GM12878 (cell line): ENCODE measurements at regions not wholly inside any gene's neighbourhood (a gene's known extent, or its start where the extent isn't known, plus 50 kb on each side); places are given as distances from the start of the nearest gene placed in this dataset.

Experiments used
- ATAC-seq: fragments of 200-7000 bp; cut with Tn5 transposase; 3 replicates; pipeline ENCODE4 v1.9.1; 2020; ENCODE audit warnings: mild to moderate bottlenecking, moderate library complexity
- BruUV-seq: library from RNA; stranded (reverse); fragments of 400-500 nt; replicated peaks from 2 replicates; lab custom pipeline; 2021; lab: Mats Ljungman, UMichigan
- CTCF ChIA-PET: fragments of 300-600 bp; sonication (Branson Sonifier 250); formaldehyde crosslinking; extraction: SDS; loops from one replicate; lab custom pipeline; 2021; ENCODE audit warnings: inconsistent platforms; lab: Yijun Ruan, JAX
- POLR2A ChIA-PET: fragments of 350-600 bp; formaldehyde crosslinking; extraction: SDS; loops from one replicate; lab custom pipeline; 2021; ENCODE audit warnings: inconsistent platforms; lab: Charles Lee
- RAD21 ChIA-PET: fragments of 300-600 bp; sonication (Branson Sonifier 250); formaldehyde crosslinking; loops from one replicate; lab custom pipeline; 2023; ENCODE audit warnings: antibody characterized with exemption; ENCODE audit not compliant: unreplicated experiment; lab: Charles Lee
- SMC1A ChIA-PET: fragments of 300-600 bp; sonication (Branson Sonifier 250); formaldehyde crosslinking; loops from one replicate; lab custom pipeline; 2023; ENCODE audit not compliant: unreplicated experiment, uncharacterized antibody; lab: Charles Lee
- DNase-seq: peaks from one replicate; pipeline ENCODE4 v3.0.0-alpha.2; 2011; ENCODE audit warnings: low read depth, low spot score
- FAIRE-seq: peaks from 3 replicates; lab custom pipeline; 2011; peaks lifted over from hg19 to GRCh38; lab: Jason Lieb, UNC
- H2AFZ ChIP-seq: 2 replicates; pipeline ENCODE4 v1.6.0; 2011; ENCODE audit warnings: low read depth, low read length, control low read depth; ENCODE audit not compliant: control insufficient read depth
- H3K27ac ChIP-seq: 2 replicates; pipeline ENCODE4 v1.5.1; 2011; ENCODE audit warnings: control low read depth; ENCODE audit not compliant: control insufficient read depth, insufficient read depth
- H3K27me3 ChIP-seq, 2 experiments: replicated peaks in 1 of 2; 2 replicates each; pipeline versions ENCODE4 v1.6.0 to v1.6.1; 2011; ENCODE audit warnings: low read length in 1 of 2; ENCODE audit not compliant: control insufficient read depth in 2 of 2, insufficient read depth in 2 of 2
- H3K36me3 ChIP-seq, 2 experiments: 2 replicates each; pipeline ENCODE4 v1.5.1; 2011; ENCODE audit warnings: low read length in 1 of 2; ENCODE audit not compliant: control insufficient read depth in 2 of 2, insufficient read depth in 2 of 2
- H3K4me1 ChIP-seq: 2 replicates; pipeline ENCODE4 v1.6.1; 2011; ENCODE audit warnings: mild to moderate bottlenecking, low read length, moderate library complexity, mixed read lengths; ENCODE audit not compliant: control insufficient read depth, insufficient read depth
- H3K4me2 ChIP-seq: 2 replicates; pipeline ENCODE4 v1.6.0; 2011; ENCODE audit warnings: control low read depth; ENCODE audit not compliant: control insufficient read depth, insufficient read depth
- H3K4me3 ChIP-seq: fragments of 200-600 bp; sonication (generic); 2 replicates; pipeline ENCODE4 v1.5.1; 2016
- H3K79me2 ChIP-seq: 2 replicates; pipeline ENCODE4 v1.6.0; 2011; ENCODE audit warnings: low read length; ENCODE audit not compliant: control insufficient read depth, insufficient read depth
- H3K9ac ChIP-seq: 2 replicates; pipeline ENCODE4 v1.8.0; 2011; ENCODE audit warnings: low read length, control low read depth, mixed read lengths; ENCODE audit not compliant: control insufficient read depth, insufficient read depth
- H3K9me3 ChIP-seq: replicated peaks from 3 replicates; pipeline ENCODE4 v1.5.1; 2011; ENCODE audit warnings: mild to moderate bottlenecking, low read length; ENCODE audit not compliant: control insufficient read depth, insufficient read depth
- H4K20me1 ChIP-seq: 2 replicates; pipeline ENCODE4 v1.6.0; 2011; ENCODE audit not compliant: control insufficient read depth, insufficient read depth
- DPF2 ChIP-seq: fragments of 450-650 bp; IDR thresholded peaks from 2 replicates; pipeline ENCODE4 v1.6.1; 2017; ENCODE audit warnings: mild to moderate bottlenecking
- GABPA ChIP-seq: IDR thresholded peaks from 2 replicates; pipeline ENCODE4 v1.6.1; 2014; ENCODE audit warnings: antibody characterized with exemption, low read depth, mild to moderate bottlenecking, inconsistent platforms
- GATAD2B ChIP-seq: fragments of 450-650 bp; conservative IDR thresholded peaks from 2 replicates; pipeline ENCODE4 v1.6.1; 2017; ENCODE audit warnings: low read depth, mild to moderate bottlenecking, moderate library complexity
- HDGF ChIP-seq: fragments of 450-650 bp; IDR thresholded peaks from 2 replicates; pipeline ENCODE4 v1.6.1; 2016; ENCODE audit warnings: antibody characterized with exemption
- KLF5 ChIP-seq: fragments of 450-650 bp; IDR thresholded peaks from 2 replicates; pipeline ENCODE4 v1.6.1; 2014; ENCODE audit warnings: mild to moderate bottlenecking; ENCODE audit not compliant: partially characterized antibody
- MYB ChIP-seq: fragments of 150-350 bp; IDR thresholded peaks from 2 replicates; pipeline ENCODE4 v1.6.1; 2014; ENCODE audit warnings: mild to moderate bottlenecking, low read depth, low read length, borderline replicate concordance
- MYC ChIP-seq: IDR thresholded peaks from 2 replicates; pipeline ENCODE4 v1.6.1; 2011; ENCODE audit warnings: mild to moderate bottlenecking, low read length, moderate library complexity, inconsistent platforms; ENCODE audit not compliant: insufficient read depth, insufficient replicate concordance, insufficient read length, severe bottlenecking
- NFIC ChIP-seq: IDR thresholded peaks from 2 replicates; pipeline ENCODE4 v1.6.1; 2012; ENCODE audit warnings: low read depth, mild to moderate bottlenecking, inconsistent platforms, low read length, moderate library complexity
- PAX5 ChIP-seq: IDR thresholded peaks from 2 replicates; pipeline ENCODE4 v1.6.1; 2011; ENCODE audit warnings: low read depth, low read length, borderline replicate concordance
- PRDM15 ChIP-seq: fragments of 450-650 bp; formaldehyde crosslinking; IDR thresholded peaks from 2 replicates; pipeline ENCODE4 v1.4.0; 2020; ENCODE audit warnings: mild to moderate bottlenecking, moderate library complexity
- SIN3A ChIP-seq: IDR thresholded peaks from 2 replicates; pipeline ENCODE4 v1.6.1; 2012; ENCODE audit warnings: low read depth, low read length, improper control_type of control experiment
- SREBF2 ChIP-seq: IDR thresholded peaks from 2 replicates; pipeline ENCODE4 v1.6.1; 2012; ENCODE audit warnings: mild to moderate bottlenecking, low read length
- TARDBP ChIP-seq: IDR thresholded peaks from 2 replicates; pipeline ENCODE4 v1.6.1; 2016; ENCODE audit warnings: borderline replicate concordance
- USF1 ChIP-seq: IDR thresholded peaks from 2 replicates; pipeline ENCODE4 v1.6.1; 2011; ENCODE audit warnings: borderline replicate concordance, low read depth, mild to moderate bottlenecking, moderate library complexity, mixed read lengths, low read length; ENCODE audit not compliant: insufficient read depth; ENCODE audit errors: extremely low read length
- WRNIP1 ChIP-seq: IDR thresholded peaks from 2 replicates; pipeline ENCODE4 v1.6.1; 2011; ENCODE audit warnings: low read depth, low read length, improper control_type of control experiment, borderline replicate concordance
- ZNF217 ChIP-seq: fragments of 450-650 bp; IDR thresholded peaks from 2 replicates; pipeline ENCODE4 v1.6.1; 2017; ENCODE audit warnings: antibody characterized with exemption, mild to moderate bottlenecking
- WGBS: methylation state at CpG from one replicate; pipeline ENCODE4 v1.1.6; 2016; ENCODE audit warnings: low lambda C conversion rate; ENCODE audit not compliant: insufficient replicate concordance, insufficient coverage; ENCODE audit errors: missing lambda C conversion rate; 5-methylcytosine and 5-hydroxymethylcytosine counted together
- in situ Hi-C: fragments of 300-500 bp; cut with MboI; formaldehyde crosslinking; loops from 9 replicates; pipeline ENCODE4 v1.14.3; 2018; ENCODE audit warnings: mixed read lengths
- intact Hi-C: fragments of 100-400 bp; cut with micrococcal nuclease; formaldehyde crosslinking; loops from one replicate; pipeline ENCODE4 v1.14.2; 2022; ENCODE audit not compliant: unreplicated experiment

GRCh38 chr17:52762147-52762793 is 603.8 kb upstream of the CA10 start (continued):
- TF ChIP-seq USF1: no peak

GRCh38 chr17:52759864-52760263 is 601.4 kb upstream of the CA10 start:
- SMC1A ChIA-PET: no interaction called here
- no peaks in the 10 kb centered on the region for H3K79me2 ChIP-seq
- no peaks in the 10 kb centered on the region for H3K9me3 ChIP-seq
- no peak overlapping the region for H3K4me3 ChIP-seq
- H3K9ac ChIP-seq: no peak overlapping the region
- no peak for DNase-seq
- ATAC-seq: no peak
- in situ Hi-C loops: no loop called here
- no peak for TF ChIP-seq PRDM15 (CRISPR knock-in tag)
- TF ChIP-seq MYB: no peak
- TF ChIP-seq GABPA: no peak
- TF ChIP-seq SIN3A: no peak
- TF ChIP-seq NFIC: no peak
- no peak for TF ChIP-seq WRNIP1
- TF ChIP-seq DPF2: no peak
- no peak for TF ChIP-seq HDGF
- TF ChIP-seq TARDBP: no peak
- TF ChIP-seq PAX5: no peak
- TF ChIP-seq KLF5: no peak
- TF ChIP-seq GATAD2B: no peak
- no peak for TF ChIP-seq MYC
- no peak for TF ChIP-seq ZNF217
- TF ChIP-seq SREBF2: no peak
- intact Hi-C loops: no loop called here
- POLR2A ChIA-PET: no interaction called here
- no peak overlapping the region for H3K27ac ChIP-seq
- no peaks in the 10 kb centered on the region for H3K36me3 ChIP-seq
- no peak overlapping the region for H3K4me2 ChIP-seq
- no peak for FAIRE-seq
- WGBS: 0% methylated on average over 3 of the region's 3 CpGs
- CTCF ChIA-PET: no interaction called here
- H4K20me1 ChIP-seq: no peaks in the 10 kb centered on the region
- H2AFZ ChIP-seq: no peak overlapping the region
- no TSS peak for BruUV-seq
- RAD21 ChIA-PET: no interaction called here
- no peaks in the 10 kb centered on the region for H3K4me1 ChIP-seq
- H3K27me3 ChIP-seq: no peaks in the 10 kb centered on the region
